GM21447 (cell line): ENCODE measurements at regions not wholly inside any gene's neighbourhood (a gene's known extent, or its start where the extent isn't known, plus 50 kb on each side); places are given as distances from the start of the nearest gene placed in this dataset.
"Not testable (repeated sequence)": the region's sequence is repeated elsewhere in the genome, so short reads cannot be mapped to it uniquely, and the experiment has no call there.

ENCODE experiments used
- ATAC-seq: cut with Tn5 transposase; IDR thresholded peaks from one replicate; pipeline ENCODE4 v1.9.1; 2021; ENCODE audit not compliant: unreplicated experiment

GRCh38 chr17:13442361-13442760 lies 159.4 kb downstream of the HS3ST3A1 start:
- ATAC-seq: no peak

GRCh38 chr17:13441873-13442272 lies 159.9 kb downstream of the HS3ST3A1 start:
- no peak for ATAC-seq

- ATAC-seq: no peak
Measured at GRCh38 chr17:13437966-13438779, 163.6 kb downstream of the HS3ST3A1 start.

GRCh38 chr17:13435230-13435629 lies 166.5 kb downstream of the HS3ST3A1 start:
- no peak for ATAC-seq

GRCh38 chr17:13429201-13429600 lies 172.5 kb downstream of the HS3ST3A1 start:
- no peak for ATAC-seq

GRCh38 chr17:13428611-13429042 lies 173.1 kb downstream of the HS3ST3A1 start:
- ATAC-seq: no peak

GRCh38 chr17:13426991-13427390 lies 174.7 kb downstream of the HS3ST3A1 start:
- no peak for ATAC-seq

- no peak for ATAC-seq
Measured at GRCh38 chr17:13425390-13425789, 176.3 kb downstream of the HS3ST3A1 start.

GRCh38 chr17:13421581-13422130 lies 180.1 kb downstream of the HS3ST3A1 start:
- ATAC-seq: no peak

- ATAC-seq: no peak
Measured at GRCh38 chr17:13420878-13421277, 180.9 kb downstream of the HS3ST3A1 start.

- no peak for ATAC-seq
Measured at GRCh38 chr17:13420418-13420826, 181.3 kb downstream of the HS3ST3A1 start.

GRCh38 chr17:13419676-13420075 lies 182.1 kb downstream of the HS3ST3A1 start:
- ATAC-seq: no peak

GRCh38 chr17:13418891-13419290 lies 182.8 kb downstream of the HS3ST3A1 start:
- ATAC-seq: no peak

- ATAC-seq: no peak
Measured at GRCh38 chr17:13417381-13417950, 184.3 kb downstream of the HS3ST3A1 start.

GRCh38 chr17:13416748-13417363 lies 184.9 kb downstream of the HS3ST3A1 start:
- no peak for ATAC-seq

GRCh38 chr17:13415871-13416416 lies 185.8 kb downstream of the HS3ST3A1 start:
- no peak for ATAC-seq

GRCh38 chr17:13415200-13415599 lies 186.5 kb downstream of the HS3ST3A1 start:
- ATAC-seq: not testable (repeated sequence)

GRCh38 chr17:13413001-13413400 lies 188.7 kb downstream of the HS3ST3A1 start:
- ATAC-seq: no peak

GRCh38 chr17:13410874-13411273 lies 190.9 kb downstream of the HS3ST3A1 start:
- no peak for ATAC-seq

- ATAC-seq: no peak
Measured at GRCh38 chr17:13410214-13410613, 191.5 kb downstream of the HS3ST3A1 start.

GRCh38 chr17:13409455-13409854 lies 192.3 kb downstream of the HS3ST3A1 start:
- ATAC-seq: no peak
